ENCODE measurements at regions not wholly inside any gene's neighbourhood (a gene's known extent, or its start where the extent isn't known, plus 50 kb on each side); places are given as distances from the start of the nearest gene placed in this dataset.

GRCh38 chr1:213934649-213935048 is 53.1 kb upstream of the PROX1 start:
- TF ChIP-seq CTCF (IDR thresholded peaks at IDR 0.05): no peak
- Histone ChIP-seq H3K27ac (no peak overlapping the region), H3K9ac (no peak overlapping the region), H3K4me2 (ENCODE audit: low read length) (no peak overlapping the region), H3K4me3 (ENCODE audit: low read depth, low read length) (no peak overlapping the region), H3K9me3 (ENCODE audit: control insufficient read depth, low read length) (no peaks in the 10 kb centered on the region), H3K36me3 (ENCODE audit: control insufficient read depth, insufficient read depth, low read length) (no peaks in the 10 kb centered on the region), H3K4me1 (no peaks in the 10 kb centered on the region), H3K79me2 (no peaks in the 10 kb centered on the region), H3K27me3 (ENCODE audit: control insufficient read depth, insufficient read depth, low read length) (no peaks in the 10 kb centered on the region), H2AFZ (no peak overlapping the region)

- no peak overlapping the region for H3K4me2 ChIP-seq (ENCODE audit: low read length)
- no peak overlapping the region for H3K27ac ChIP-seq
- H3K9ac ChIP-seq: no peak overlapping the region
- H3K4me1 ChIP-seq: no peaks in the 10 kb centered on the region
- H3K4me3 ChIP-seq (ENCODE audit: low read depth, low read length): no peak overlapping the region
- no peak overlapping the region for H2AFZ ChIP-seq
- no peak for TF ChIP-seq CTCF (IDR thresholded peaks at IDR 0.05)
- H3K27me3 ChIP-seq (ENCODE audit: control insufficient read depth, insufficient read depth, low read length): no peaks in the 10 kb centered on the region
- no peaks in the 10 kb centered on the region for H3K9me3 ChIP-seq (ENCODE audit: control insufficient read depth, low read length)
- no peaks in the 10 kb centered on the region for H3K36me3 ChIP-seq (ENCODE audit: control insufficient read depth, insufficient read depth, low read length)
- H3K79me2 ChIP-seq: no peaks in the 10 kb centered on the region
Observed at GRCh38 chr1:213936571-213936970, 51.2 kb upstream of the PROX1 start.
